Neural cell (in vitro differentiated cells): ENCODE measurements at regions not wholly inside any gene's neighbourhood (a gene's known extent, or its start where the extent isn't known, plus 50 kb on each side); places are given as distances from the start of the nearest gene placed in this dataset.

Experiments
- H2AFZ ChIP-seq: fragments of 200-600, 300-800 bp; sonication (generic), shearing (Covaris generic); 2 replicates; pipeline ENCODE4 v1.6.0; 2014; ENCODE audit warnings: low read depth, mild to moderate bottlenecking, antibody characterized with exemption, low read length, moderate library complexity
- H3F3A ChIP-seq: fragments of 200-600 bp; shearing (Covaris generic); 2 replicates; pipeline ENCODE4 v1.6.1; 2016; ENCODE audit warnings: mild to moderate bottlenecking, moderate library complexity, mixed read lengths, antibody characterized with exemption, low read length; ENCODE audit not compliant: insufficient read depth, poor library complexity, severe bottlenecking
- H3K27ac ChIP-seq: fragments of 200-600, 300-800 bp; sonication (generic), shearing (Covaris generic); 2 replicates; pipeline ENCODE4 v1.5.1; 2014; ENCODE audit warnings: mild to moderate bottlenecking, low read length, moderate library complexity
- H3K27me3 ChIP-seq: fragments of 300-800, 200-600 bp; sonication (generic), shearing (Covaris generic); 2 replicates; pipeline ENCODE4 v1.6.0; 2014; ENCODE audit warnings: mild to moderate bottlenecking, low read depth, low read length, moderate library complexity; ENCODE audit not compliant: insufficient read depth
- H3K36me3 ChIP-seq: fragments of 300-800, 200-600 bp; sonication (generic), shearing (Covaris generic); 2 replicates; pipeline ENCODE4 v1.5.1; 2014; ENCODE audit warnings: mild to moderate bottlenecking, antibody characterized with exemption, low read length, moderate library complexity; ENCODE audit not compliant: insufficient read depth
- H3K4me2 ChIP-seq: fragments of 300-800, 200-600 bp; sonication (generic), shearing (Covaris generic); 2 replicates; pipeline ENCODE4 v1.6.0; 2014; ENCODE audit warnings: mild to moderate bottlenecking, low read length
- H3K4me3 ChIP-seq: fragments of 300-800, 200-600 bp; sonication (generic), shearing (Covaris generic); 2 replicates; pipeline ENCODE4 v1.5.1; 2014; ENCODE audit warnings: mild to moderate bottlenecking, low read length, moderate library complexity
- H3K79me2 ChIP-seq: fragments of 200-600 bp; shearing (Covaris generic); replicated peaks from 2 replicates; pipeline ENCODE4 v1.6.0; 2014; ENCODE audit warnings: mild to moderate bottlenecking, low read length, moderate library complexity; ENCODE audit not compliant: insufficient read depth
- H3K9ac ChIP-seq: fragments of 300-800, 200-600 bp; sonication (generic), shearing (Covaris generic); 2 replicates; pipeline ENCODE4 v1.6.1; 2016; ENCODE audit warnings: mild to moderate bottlenecking, low read length, mixed read lengths
- H3K9me2 ChIP-seq: fragments of 200-600 bp; shearing (Covaris generic); 2 replicates; pipeline ENCODE4 v1.6.1; 2016; ENCODE audit warnings: mild to moderate bottlenecking, low read length, mixed read lengths; ENCODE audit not compliant: insufficient read depth
- H3K9me3 ChIP-seq: fragments of 200-600, 300-800 bp; sonication (generic), shearing (Covaris generic); 2 replicates; pipeline ENCODE4 v1.6.1; 2016; ENCODE audit warnings: mild to moderate bottlenecking, mixed run types, low read length, moderate library complexity, mixed read lengths
- H4K20me1 ChIP-seq: fragments of 200-600 bp; shearing (Covaris generic); 2 replicates; pipeline ENCODE4 v1.6.1; 2016; ENCODE audit warnings: mild to moderate bottlenecking, mixed run types; ENCODE audit not compliant: insufficient read depth
- EP300 ChIP-seq: fragments of 450-650 bp; conservative IDR thresholded peaks from 2 replicates; pipeline ENCODE4 v1.6.1; 2014; ENCODE audit warnings: antibody characterized with exemption, mild to moderate bottlenecking, moderate library complexity; ENCODE audit not compliant: poor library complexity, severe bottlenecking
- EZH2 ChIP-seq: fragments of 200-600, 300-800 bp; shearing (Covaris generic), sonication (generic); IDR thresholded peaks from 2 replicates; pipeline ENCODE4 v1.6.1; 2014; ENCODE audit warnings: antibody characterized with exemption, low read length, borderline replicate concordance, mild to moderate bottlenecking; ENCODE audit not compliant: insufficient read depth, poor library complexity, severe bottlenecking
- MXI1 ChIP-seq: fragments of 450-650 bp; conservative IDR thresholded peaks from 2 replicates; pipeline ENCODE4 v1.6.1; 2014; ENCODE audit warnings: antibody characterized with exemption, mild to moderate bottlenecking; ENCODE audit not compliant: poor library complexity, severe bottlenecking
- POLR2AphosphoS5 ChIP-seq: IDR thresholded peaks from 2 replicates; pipeline ENCODE4 v1.6.1; 2012
- RAD21 ChIP-seq: fragments of 450-650 bp; conservative IDR thresholded peaks from 2 replicates; pipeline ENCODE4 v1.6.1; 2014; ENCODE audit warnings: antibody characterized with exemption, mild to moderate bottlenecking, moderate library complexity
- REST ChIP-seq: IDR thresholded peaks from 2 replicates; pipeline ENCODE4 v1.6.1; 2012; ENCODE audit warnings: borderline replicate concordance
- SMC3 ChIP-seq: fragments of 450-650 bp; conservative IDR thresholded peaks from 2 replicates; pipeline ENCODE4 v1.6.1; 2014; ENCODE audit warnings: antibody characterized with exemption, mild to moderate bottlenecking, moderate library complexity; ENCODE audit not compliant: poor library complexity
- TAF1 ChIP-seq: IDR thresholded peaks from 2 replicates; pipeline ENCODE4 v1.6.1; 2012; ENCODE audit warnings: low read depth
- TF ChIP-seq, protein P1 (sequence below): fragments of 450-650 bp; IDR thresholded peaks from 2 replicates; pipeline ENCODE4 v1.5.1; 2014; ENCODE audit warnings: antibody characterized with exemption, mild to moderate bottlenecking, moderate library complexity; ENCODE audit not compliant: poor library complexity, severe bottlenecking

DNA sequence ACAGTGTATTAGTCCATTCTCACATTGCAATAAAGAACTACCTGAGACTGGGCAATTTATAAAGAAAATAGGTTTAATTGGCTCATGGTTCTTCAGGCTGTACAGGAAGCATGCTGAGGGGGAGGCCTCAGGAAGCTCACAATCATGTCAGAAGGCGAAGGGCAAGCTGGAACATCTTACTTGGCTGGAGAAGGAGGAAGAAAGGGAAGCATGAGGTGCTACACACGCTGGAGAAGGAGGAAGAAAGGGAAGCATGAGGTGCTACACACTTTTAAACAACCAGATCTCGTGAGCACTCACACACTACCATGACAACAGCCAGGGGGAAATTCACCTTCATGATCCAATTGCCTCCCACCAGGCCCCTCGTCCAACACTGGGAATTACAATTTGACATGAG, 95.3 kb upstream of the FAM110C start:
- no peak overlapping the region for H2AFZ ChIP-seq
- no peaks in the 10 kb centered on the region for H3K36me3 ChIP-seq
- no peaks in the 10 kb centered on the region for H3K9me3 ChIP-seq
- no peaks in the 10 kb centered on the region for H3K27me3 ChIP-seq
- no peak overlapping the region for H3K4me3 ChIP-seq
- no peak overlapping the region for H3K9ac ChIP-seq
- H3K79me2 ChIP-seq, result no peaks in the 10 kb centered on the region
- TF ChIP-seq EP300 (no peak), POLR2AphosphoS5 (no peak), TAF1 (no peak), SMC3 (no peak), EZH2 (no peak), MXI1 (no peak), RAD21 (no peak), REST (no peak)
- TF ChIP-seq, protein P1, sequence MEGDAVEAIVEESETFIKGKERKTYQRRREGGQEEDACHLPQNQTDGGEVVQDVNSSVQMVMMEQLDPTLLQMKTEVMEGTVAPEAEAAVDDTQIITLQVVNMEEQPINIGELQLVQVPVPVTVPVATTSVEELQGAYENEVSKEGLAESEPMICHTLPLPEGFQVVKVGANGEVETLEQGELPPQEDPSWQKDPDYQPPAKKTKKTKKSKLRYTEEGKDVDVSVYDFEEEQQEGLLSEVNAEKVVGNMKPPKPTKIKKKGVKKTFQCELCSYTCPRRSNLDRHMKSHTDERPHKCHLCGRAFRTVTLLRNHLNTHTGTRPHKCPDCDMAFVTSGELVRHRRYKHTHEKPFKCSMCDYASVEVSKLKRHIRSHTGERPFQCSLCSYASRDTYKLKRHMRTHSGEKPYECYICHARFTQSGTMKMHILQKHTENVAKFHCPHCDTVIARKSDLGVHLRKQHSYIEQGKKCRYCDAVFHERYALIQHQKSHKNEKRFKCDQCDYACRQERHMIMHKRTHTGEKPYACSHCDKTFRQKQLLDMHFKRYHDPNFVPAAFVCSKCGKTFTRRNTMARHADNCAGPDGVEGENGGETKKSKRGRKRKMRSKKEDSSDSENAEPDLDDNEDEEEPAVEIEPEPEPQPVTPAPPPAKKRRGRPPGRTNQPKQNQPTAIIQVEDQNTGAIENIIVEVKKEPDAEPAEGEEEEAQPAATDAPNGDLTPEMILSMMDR, result no peak
- H3K4me2 ChIP-seq, result no peak overlapping the region
- no peaks in the 10 kb centered on the region for H4K20me1 ChIP-seq
- no peak overlapping the region for H3K27ac ChIP-seq
- H3F3A ChIP-seq, result no peaks in the 10 kb centered on the region
- no peaks in the 10 kb centered on the region for H3K9me2 ChIP-seq

GRCh38 chr2:136666-137065, 90.4 kb upstream of the FAM110C start:
- TF ChIP-seq POLR2AphosphoS5 (no peak), REST (no peak), EP300 (no peak), EZH2 (no peak), MXI1 (no peak), SMC3 (no peak), TAF1 (no peak), RAD21 (no peak)
- TF ChIP-seq, protein P1, result no peak
- Histone ChIP-seq H3F3A (no peaks in the 10 kb centered on the region), H3K27ac (no peak overlapping the region), H2AFZ (no peak overlapping the region), H3K4me3 (no peak overlapping the region), H3K9me2 (no peaks in the 10 kb centered on the region), H3K79me2 (no peaks in the 10 kb centered on the region), H3K36me3 (no peaks in the 10 kb centered on the region), H3K27me3 (no peaks in the 10 kb centered on the region), H3K9me3 (no peaks in the 10 kb centered on the region), H3K4me2 (no peak overlapping the region), H4K20me1 (no peaks in the 10 kb centered on the region), H3K9ac (no peak overlapping the region)
